SK-N-SH (cell line): ENCODE measurements at regions not wholly inside any gene's neighbourhood (a gene's known extent, or its start where the extent isn't known, plus 50 kb on each side); places are given as distances from the start of the nearest gene placed in this dataset.

Experiments used
- CTCF ChIA-PET: fragments of 300-600, 350-600 bp; formaldehyde crosslinking; extraction: SDS; loops from one replicate; lab custom pipeline; 2021; lab: Yijun Ruan, JAX
- POLR2A ChIA-PET: fragments of 350-600 bp; sonication (Branson Sonifier 250); formaldehyde crosslinking; extraction: SDS; loops from one replicate; lab custom pipeline; 2020; ENCODE audit warnings: antibody characterized with exemption, inconsistent platforms; lab: Yijun Ruan, JAX
- DNase-seq: peaks from one replicate; pipeline ENCODE4 v3.0.0; 2012
- H2AFZ ChIP-seq: fragments of 200-600 bp; sonication (generic); 2 replicates; pipeline ENCODE4 v1.8.1; 2016; ENCODE audit warnings: antibody characterized with exemption, mild to moderate bottlenecking, low read depth
- H3F3A ChIP-seq: fragments of 200-600 bp; sonication (generic); replicated peaks from 2 replicates; pipeline ENCODE3; 2016; ENCODE audit warnings: antibody characterized with exemption, mild to moderate bottlenecking; ENCODE audit not compliant: insufficient read depth
- H3K27ac ChIP-seq, 2 experiments: fragments of 200-500 bp in 1 of 2; fragments of 200-600 bp in 1 of 2; sonication (Bioruptor generic) in 1 of 2; sonication (generic), shearing (Covaris generic) in 1 of 2; 2 replicates each; pipeline versions ENCODE4 v1.5.1 to v1.6.1; 2014 to 2016; ENCODE audit warnings: low read depth in 2 of 2, inconsistent platforms in 1 of 2, low read length in 1 of 2, mild to moderate bottlenecking in 1 of 2, mixed read lengths in 1 of 2
- H3K27me3 ChIP-seq: fragments of 200-600 bp; sonication (generic), shearing (Covaris generic); 2 replicates; pipeline ENCODE4 v1.6.1; 2016; ENCODE audit warnings: mixed run types; ENCODE audit not compliant: insufficient read depth
- H3K36me3 ChIP-seq, 2 experiments: fragments of 200-500 bp in 1 of 2; fragments of 200-600 bp in 1 of 2; sonication (Bioruptor generic) in 1 of 2; sonication (generic) in 1 of 2; replicated peaks in 1 of 2; 2 replicates each; pipeline versions ENCODE3 to v1.5.1; 2014 to 2016; ENCODE audit warnings: low read length in 1 of 2, mild to moderate bottlenecking in 1 of 2; ENCODE audit not compliant: insufficient read depth in 2 of 2, control insufficient read depth in 1 of 2
- H3K4me1 ChIP-seq, 2 experiments: fragments of 200-500 bp in 1 of 2; fragments of 200-600 bp in 1 of 2; sonication (Bioruptor generic) in 1 of 2; sonication (generic), shearing (Covaris generic) in 1 of 2; 2 replicates each; pipeline versions ENCODE4 v1.5.1 to v1.6.1; 2014 to 2016; ENCODE audit warnings: low read depth in 1 of 2, low read length in 1 of 2, mixed run types in 1 of 2; ENCODE audit not compliant: insufficient read depth in 2 of 2, control insufficient read depth in 1 of 2
- H3K4me2 ChIP-seq: fragments of 200-600 bp; sonication (generic), shearing (Covaris generic); 2 replicates; pipeline ENCODE4 v1.6.1; 2017; ENCODE audit warnings: mixed run types
- H3K4me3 ChIP-seq, 2 experiments: fragments of 200-500 bp in 1 of 2; fragments of 200-600 bp in 1 of 2; sonication (Bioruptor generic) in 1 of 2; sonication (generic), shearing (Covaris generic) in 1 of 2; 2 replicates each; pipeline versions ENCODE4 v1.5.1 to v1.8.1; 2014 to 2016; ENCODE audit warnings: low read depth in 2 of 2, inconsistent platforms in 1 of 2, low read length in 1 of 2, mild to moderate bottlenecking in 1 of 2, mixed read lengths in 1 of 2, moderate library complexity in 1 of 2
- H3K79me2 ChIP-seq: fragments of 200-600 bp; sonication (generic); 2 replicates; pipeline ENCODE4 v1.8.1; 2017; ENCODE audit warnings: mild to moderate bottlenecking; ENCODE audit not compliant: insufficient read depth
- H3K9ac ChIP-seq: fragments of 200-600 bp; sonication (generic); 2 replicates; pipeline ENCODE4 v1.6.1; 2017; ENCODE audit warnings: mixed run types
- H3K9me2 ChIP-seq: fragments of 200-600 bp; sonication (generic); 2 replicates; pipeline ENCODE4 v1.6.1; 2017; ENCODE audit warnings: mixed run types
- H3K9me3 ChIP-seq: fragments of 200-600 bp; sonication (generic); 2 replicates; pipeline ENCODE4 v1.6.1; 2017; ENCODE audit warnings: mixed run types, mild to moderate bottlenecking, moderate library complexity
- H4K20me1 ChIP-seq: fragments of 200-600 bp; sonication (generic); 2 replicates; pipeline ENCODE4 v1.6.1; 2017; ENCODE audit warnings: mild to moderate bottlenecking, mixed run types; ENCODE audit not compliant: insufficient read depth
- CHD2 ChIP-seq: fragments of 150-350 bp; IDR thresholded peaks from 2 replicates; pipeline ENCODE4 v1.6.1; 2018; ENCODE audit warnings: low read length; ENCODE audit not compliant: partially characterized antibody
- ELF1 ChIP-seq: IDR thresholded peaks from 2 replicates; pipeline ENCODE4 v1.4.0; 2012
- FOSL2 ChIP-seq: IDR thresholded peaks from 2 replicates; pipeline ENCODE4 v1.4.0; 2012; ENCODE audit warnings: low read depth, mild to moderate bottlenecking, moderate library complexity, borderline replicate concordance
- FOXM1 ChIP-seq: IDR thresholded peaks from 2 replicates; pipeline ENCODE4 v1.4.0; 2012; ENCODE audit warnings: low read depth, mild to moderate bottlenecking
- GATA2 ChIP-seq: sonication (generic); formaldehyde crosslinking; IDR thresholded peaks from 2 replicates; pipeline ENCODE4 v1.5.0; 2020; ENCODE audit warnings: mild to moderate bottlenecking, missing genetic modification reagents
- JUND ChIP-seq: IDR thresholded peaks from 2 replicates; pipeline ENCODE4 v1.4.0; 2012
- RAD21 ChIP-seq: IDR thresholded peaks from 2 replicates; pipeline ENCODE4 v1.6.1; 2012; ENCODE audit warnings: mild to moderate bottlenecking, low read length
- RCOR1 ChIP-seq: fragments of 150-350 bp; IDR thresholded peaks from 2 replicates; pipeline ENCODE4 v1.6.1; 2017; ENCODE audit warnings: antibody characterized with exemption, low read length
- RFX5 ChIP-seq: IDR thresholded peaks from 2 replicates; pipeline ENCODE4 v1.6.1; 2012; ENCODE audit warnings: mild to moderate bottlenecking, improper control_type of control experiment, low read length
- TCF12 ChIP-seq: IDR thresholded peaks from 2 replicates; pipeline ENCODE4 v1.4.0; 2012
- YY1 ChIP-seq: IDR thresholded peaks from 2 replicates; pipeline ENCODE4 v1.4.0; 2012; ENCODE audit warnings: low read depth, mild to moderate bottlenecking
- WGBS: methylation state at CpG from one replicate; pipeline ENCODE4 v1.1.6; 2017; ENCODE audit warnings: low lambda C conversion rate; 5-methylcytosine and 5-hydroxymethylcytosine counted together
- TF ChIP-seq, protein P1 (sequence below): IDR thresholded peaks from 2 replicates; pipeline ENCODE4 v1.4.0; 2012; ENCODE audit warnings: low read depth
- TF ChIP-seq, protein P2 (sequence below): fragments of 150-350 bp; IDR thresholded peaks from 2 replicates; pipeline ENCODE4 v1.6.1; 2017; ENCODE audit warnings: antibody characterized with exemption, low read length, low read depth, borderline replicate concordance
- TF ChIP-seq, protein P3 (sequence below): IDR thresholded peaks from 2 replicates; pipeline ENCODE4 v1.4.0; 2012; ENCODE audit warnings: low read depth, borderline replicate concordance

DNA sequence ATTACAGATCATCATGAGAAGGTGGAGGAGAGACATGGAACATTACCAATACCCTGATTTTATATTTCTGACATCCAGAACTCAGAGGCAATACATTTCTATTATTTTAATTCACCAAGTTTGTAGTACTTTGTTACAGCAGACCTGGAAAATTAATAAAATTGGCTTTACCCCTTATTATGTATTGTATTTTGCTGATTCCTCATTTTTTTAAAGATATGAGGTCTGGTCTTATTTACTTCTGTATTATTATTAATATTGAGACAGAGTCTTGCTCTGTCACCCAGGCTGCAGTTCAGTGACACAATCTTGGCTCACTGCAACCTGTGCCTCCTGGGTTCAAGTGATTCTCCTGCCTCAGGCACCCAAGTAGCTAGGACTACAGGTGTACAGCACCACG is 357.3 kb upstream of the TECRL start:
- POLR2A ChIA-PET = interaction anchor here (0.6 kb wide), 1 partner anchor 42 kb away, joined by 3 read pairs; no protein-coding TSS in a partner anchor
- WGBS = 0% methylated on average over 1 of the region's 1 CpG
- no peaks in the 10 kb centered on the region for H3K4me1 ChIP-seq
- TF ChIP-seq RFX5 (no peak), YY1 (no peak), CHD2 (no peak), RAD21 (no peak), GATA2 (CRISPR knock-in tag) (no peak), JUND (no peak), FOSL2 (no peak), RCOR1 (no peak), TCF12 (no peak), ELF1 (no peak)
- TF ChIP-seq, protein P1, sequence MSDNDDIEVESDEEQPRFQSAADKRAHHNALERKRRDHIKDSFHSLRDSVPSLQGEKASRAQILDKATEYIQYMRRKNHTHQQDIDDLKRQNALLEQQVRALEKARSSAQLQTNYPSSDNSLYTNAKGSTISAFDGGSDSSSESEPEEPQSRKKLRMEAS = no peak
- TF ChIP-seq, protein P2, sequence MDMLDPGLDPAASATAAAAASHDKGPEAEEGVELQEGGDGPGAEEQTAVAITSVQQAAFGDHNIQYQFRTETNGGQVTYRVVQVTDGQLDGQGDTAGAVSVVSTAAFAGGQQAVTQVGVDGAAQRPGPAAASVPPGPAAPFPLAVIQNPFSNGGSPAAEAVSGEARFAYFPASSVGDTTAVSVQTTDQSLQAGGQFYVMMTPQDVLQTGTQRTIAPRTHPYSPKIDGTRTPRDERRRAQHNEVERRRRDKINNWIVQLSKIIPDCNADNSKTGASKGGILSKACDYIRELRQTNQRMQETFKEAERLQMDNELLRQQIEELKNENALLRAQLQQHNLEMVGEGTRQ = no peak
- TF ChIP-seq, protein P3, sequence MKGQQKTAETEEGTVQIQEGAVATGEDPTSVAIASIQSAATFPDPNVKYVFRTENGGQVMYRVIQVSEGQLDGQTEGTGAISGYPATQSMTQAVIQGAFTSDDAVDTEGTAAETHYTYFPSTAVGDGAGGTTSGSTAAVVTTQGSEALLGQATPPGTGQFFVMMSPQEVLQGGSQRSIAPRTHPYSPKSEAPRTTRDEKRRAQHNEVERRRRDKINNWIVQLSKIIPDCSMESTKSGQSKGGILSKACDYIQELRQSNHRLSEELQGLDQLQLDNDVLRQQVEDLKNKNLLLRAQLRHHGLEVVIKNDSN = no peak
- no peaks in the 10 kb centered on the region for H3K9me2 ChIP-seq
- H3K9me3 ChIP-seq = no peaks in the 10 kb centered on the region
- H2AFZ ChIP-seq = no peak overlapping the region
- H3K4me3 ChIP-seq = no peak overlapping the region
- no peak overlapping the region for H3K9ac ChIP-seq
- H3K4me2 ChIP-seq = no peak overlapping the region
- H4K20me1 ChIP-seq = no peaks in the 10 kb centered on the region
- CTCF ChIA-PET = no interaction called here
- no peaks in the 10 kb centered on the region for H3K36me3 ChIP-seq
- no peaks in the 10 kb centered on the region for H3F3A ChIP-seq
- DNase-seq = no peak
- H3K27me3 ChIP-seq = no peaks in the 10 kb centered on the region
- H3K79me2 ChIP-seq = no peaks in the 10 kb centered on the region
- no peak overlapping the region for H3K27ac ChIP-seq

DNA sequence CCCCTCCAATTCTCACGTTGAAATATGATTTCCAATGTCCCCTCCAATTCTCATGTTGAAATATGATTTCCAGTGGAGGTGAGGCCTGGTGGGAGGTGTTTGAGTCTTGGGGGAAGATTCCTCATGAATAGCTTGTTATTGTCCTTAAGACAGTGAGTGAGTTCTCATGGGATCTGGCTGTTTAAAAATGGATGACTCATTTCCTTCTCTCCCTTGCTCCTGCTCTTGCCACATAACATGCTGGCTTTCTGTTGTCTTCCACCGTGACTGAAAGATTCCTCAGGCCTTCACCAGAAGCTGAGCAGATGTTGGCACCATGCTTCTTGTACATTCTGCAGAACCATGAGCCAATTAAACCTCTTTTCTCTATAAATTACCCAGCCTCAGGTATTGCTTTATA is 346.8 kb upstream of the TECRL start:
- CTCF ChIA-PET = no interaction called here
- POLR2A ChIA-PET = no interaction called here
- no peaks in the 10 kb centered on the region for H3F3A ChIP-seq
- no peak for TF ChIP-seq FOXM1
- TF ChIP-seq RFX5 = no peak
- TF ChIP-seq, all 33 proteins: peak for 0
- Histone ChIP-seq H3K27ac (no peak overlapping the region), H3K4me1 (no peaks in the 10 kb centered on the region), H3K9me3 (no peaks in the 10 kb centered on the region), H3K4me3 (no peak overlapping the region), H3K9me2 (no peaks in the 10 kb centered on the region), H3K36me3 (no peaks in the 10 kb centered on the region), H4K20me1 (no peaks in the 10 kb centered on the region), H3K27me3 (no peaks in the 10 kb centered on the region), H3K4me2 (no peak overlapping the region), H2AFZ (no peak overlapping the region), H3K9ac (no peak overlapping the region), H3K79me2 (no peaks in the 10 kb centered on the region)
- WGBS = 3% methylated on average over 2 of the region's 2 CpGs
- no peak for DNase-seq
